Sigmoid colon (tissue), 6 donors: ENCODE measurements at regions not wholly inside any gene's neighbourhood (a gene's known extent, or its start where the extent isn't known, plus 50 kb on each side); places are given as distances from the start of the nearest gene placed in this dataset.
"Not testable (repeated sequence)": the region's sequence is repeated elsewhere in the genome, so short reads cannot be mapped to it uniquely, and the experiment has no call there.

Source experiments
- DNase-seq: peaks from one replicate; pipeline ENCODE4 v3.0.0-alpha.2; 2019
- H3K27ac ChIP-seq, 4 donors: fragments of 200-600 bp; sonication (generic); one replicate each; pipeline ENCODE4 v1.5.1; 2016 to 2019; ENCODE audit warnings: mild to moderate bottlenecking in 1 of 4
- H3K27me3 ChIP-seq, 3 donors: fragments of 200-600 bp; sonication (generic); one replicate each; pipeline ENCODE4 v1.5.1; 2019; ENCODE audit warnings: mild to moderate bottlenecking in 1 of 3
- H3K36me3 ChIP-seq, 4 donors: fragments of 200-600 bp; sonication (generic); one replicate each; pipeline ENCODE4 v1.5.1; 2016 to 2019
- H3K4me1 ChIP-seq, 4 donors: fragments of 200-600 bp; sonication (generic); one replicate each; pipeline ENCODE4 v1.5.1; 2017 to 2019
- H3K4me3 ChIP-seq, 4 donors: fragments of 200-600 bp; sonication (generic); one replicate each; pipeline ENCODE4 v1.5.1; 2017 to 2019; ENCODE audit warnings: mild to moderate bottlenecking in 2 of 4, moderate library complexity in 1 of 4
- H3K9me3 ChIP-seq, 4 donors: fragments of 200-600 bp in 3 of 4; sonication (generic) in 3 of 4; one replicate each; pipeline versions ENCODE4 v1.5.1 to v1.6.1; 2013 to 2019
- EP300 ChIP-seq, 4 donors: sonication (generic); formaldehyde crosslinking; IDR thresholded peaks; one replicate each; pipeline ENCODE4 v1.6.1; 2017; ENCODE audit warnings: antibody characterized with exemption in 4 of 4
- POLR2A ChIP-seq, 2 donors: fragments of 450-650 bp; IDR thresholded peaks; one replicate each; pipeline ENCODE4 v1.6.1; 2016; ENCODE audit warnings: antibody characterized with exemption in 2 of 2, mild to moderate bottlenecking in 2 of 2, moderate library complexity in 2 of 2
- POLR2AphosphoS5 ChIP-seq, 4 donors: sonication (generic); formaldehyde crosslinking; IDR thresholded peaks; one replicate each; pipeline ENCODE4 v1.6.1; 2017; ENCODE audit warnings: antibody characterized with exemption in 4 of 4
- WGBS, 2 donors: extraction: QIAGEN DNeasy Blood & Tissue Kit; methylation state at CpG; one replicate each; pipeline ENCODE4 v1.1.7; 2013; 5-methylcytosine and 5-hydroxymethylcytosine counted together
- intact Hi-C: fragments of 100-400 bp; cut with DNase I; formaldehyde crosslinking; loops from one replicate; pipeline ENCODE4 v1.15.1; 2023
- TF ChIP-seq, protein P1 (sequence below), 4 experiments: fragments of 450-650 bp in 3 of 4; fragments of 200-600 bp in 1 of 4; IDR thresholded peaks; one replicate each; pipeline ENCODE4 v1.5.1; 2016 to 2019; ENCODE audit warnings: antibody characterized with exemption in 4 of 4, mild to moderate bottlenecking in 3 of 4, moderate library complexity in 2 of 4
- donor health status: healthy with polysubstance abuse.
- donor health status: healthy.

DNA sequence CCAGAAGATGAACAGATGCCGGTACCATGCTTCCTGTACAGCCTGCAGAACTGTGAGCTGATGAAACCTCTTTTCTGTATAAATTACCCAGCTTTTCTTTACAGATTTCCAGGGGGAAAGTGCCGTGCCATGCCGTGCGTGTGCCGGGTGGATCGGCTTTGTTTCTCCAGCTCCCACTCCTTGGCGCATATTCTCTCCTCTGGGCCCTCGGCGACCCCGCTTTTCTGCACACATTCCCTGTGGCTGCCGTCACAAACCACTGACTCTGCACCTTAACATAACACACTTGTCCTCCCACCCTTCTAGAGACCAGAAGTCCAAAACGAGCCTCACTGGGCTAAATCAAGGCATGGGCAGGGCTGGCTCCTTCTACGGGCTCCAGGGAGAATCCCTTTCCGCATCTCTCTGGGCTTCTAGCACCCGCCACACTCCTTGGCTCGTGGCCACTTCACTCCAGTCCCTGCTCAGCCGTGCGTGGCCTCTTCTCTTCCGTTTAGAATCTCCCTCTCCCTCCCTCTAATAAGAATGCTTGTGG, 164.9 kb downstream of the C16orf95 start:
- Histone ChIP-seq H3K4me1 (no peaks in the 10 kb centered on the region), H3K27ac (no peak overlapping the region), H3K36me3 (no peaks in the 10 kb centered on the region), H3K9me3 (peaks cover 0 to 7% (median 1%) of the 10 kb centered on the region in 4 donors), H3K4me3 (no peak overlapping the region), H3K27me3 (peaks cover 0 to 7% (median 2%) of the 10 kb centered on the region in 3 donors)
- 90 to 93% methylated on average over 19 of the region's 19 CpGs for WGBS, 2 donors
- TF ChIP-seq POLR2AphosphoS5 (IDR thresholded peaks at IDR 0.05) = no peak
- no peak for DNase-seq
- intact Hi-C loops = no loop called here

DNA sequence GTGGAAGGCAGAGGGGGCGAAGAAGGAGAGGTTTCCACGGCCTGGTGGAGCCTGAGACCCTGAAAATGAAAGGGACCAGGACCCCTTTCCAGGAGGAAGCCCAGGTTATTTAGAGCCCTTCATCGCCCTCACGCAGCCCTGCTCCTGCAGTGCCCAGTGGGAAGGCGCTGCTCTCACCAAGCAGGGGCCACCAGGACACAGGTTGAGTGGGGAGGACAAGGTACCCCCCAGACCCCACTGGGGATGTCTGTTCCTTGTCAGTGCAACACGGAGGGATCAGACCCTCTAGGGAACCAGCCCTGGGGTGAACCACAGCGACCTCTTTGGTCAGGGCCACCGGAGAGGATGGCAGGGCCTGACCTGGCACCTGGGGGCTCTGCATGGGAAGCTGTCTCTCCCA, 163.9 kb downstream of the C16orf95 start:
- Histone ChIP-seq H3K9me3 (peaks cover 0 to 7% (median 1%) of the 10 kb centered on the region in 4 donors), H3K4me3 (no peak overlapping the region), H3K27ac (no peak overlapping the region), H3K4me1 (no peaks in the 10 kb centered on the region), H3K27me3 (peaks cover 0 to 11% (median 2%) of the 10 kb centered on the region in 3 donors), H3K36me3 (no peaks in the 10 kb centered on the region)
- 84 to 87% methylated on average over 8 of the region's 8 CpGs for WGBS, 2 donors
- peak; percentile 42 for DNase-seq
- intact Hi-C loops = no loop called here
- TF ChIP-seq EP300 (IDR thresholded peaks at IDR 0.05) = no peak
- TF ChIP-seq POLR2AphosphoS5 (IDR thresholded peaks at IDR 0.05) = no peak
- TF ChIP-seq POLR2A (IDR thresholded peaks at IDR 0.05) = no peak
- TF ChIP-seq, protein P1, sequence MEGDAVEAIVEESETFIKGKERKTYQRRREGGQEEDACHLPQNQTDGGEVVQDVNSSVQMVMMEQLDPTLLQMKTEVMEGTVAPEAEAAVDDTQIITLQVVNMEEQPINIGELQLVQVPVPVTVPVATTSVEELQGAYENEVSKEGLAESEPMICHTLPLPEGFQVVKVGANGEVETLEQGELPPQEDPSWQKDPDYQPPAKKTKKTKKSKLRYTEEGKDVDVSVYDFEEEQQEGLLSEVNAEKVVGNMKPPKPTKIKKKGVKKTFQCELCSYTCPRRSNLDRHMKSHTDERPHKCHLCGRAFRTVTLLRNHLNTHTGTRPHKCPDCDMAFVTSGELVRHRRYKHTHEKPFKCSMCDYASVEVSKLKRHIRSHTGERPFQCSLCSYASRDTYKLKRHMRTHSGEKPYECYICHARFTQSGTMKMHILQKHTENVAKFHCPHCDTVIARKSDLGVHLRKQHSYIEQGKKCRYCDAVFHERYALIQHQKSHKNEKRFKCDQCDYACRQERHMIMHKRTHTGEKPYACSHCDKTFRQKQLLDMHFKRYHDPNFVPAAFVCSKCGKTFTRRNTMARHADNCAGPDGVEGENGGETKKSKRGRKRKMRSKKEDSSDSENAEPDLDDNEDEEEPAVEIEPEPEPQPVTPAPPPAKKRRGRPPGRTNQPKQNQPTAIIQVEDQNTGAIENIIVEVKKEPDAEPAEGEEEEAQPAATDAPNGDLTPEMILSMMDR (IDR thresholded peaks at IDR 0.05) = no peak

- intact Hi-C loops, DNase-seq, H3K27ac ChIP-seq, H3K9me3 ChIP-seq, H3K4me1 ChIP-seq, H3K36me3 ChIP-seq, H3K4me3 ChIP-seq: not testable (repeated sequence)
- H3K27me3 ChIP-seq = peaks cover 0 to 20% (median 2%) of the 10 kb centered on the region in 3 donors
- 85 to 97% methylated on average over 4 of the region's 4 CpGs for WGBS, 2 donors
These were observed 161.9 kb downstream of the C16orf95 start for GRCh38 chr16:87155315-87155714.

DNA sequence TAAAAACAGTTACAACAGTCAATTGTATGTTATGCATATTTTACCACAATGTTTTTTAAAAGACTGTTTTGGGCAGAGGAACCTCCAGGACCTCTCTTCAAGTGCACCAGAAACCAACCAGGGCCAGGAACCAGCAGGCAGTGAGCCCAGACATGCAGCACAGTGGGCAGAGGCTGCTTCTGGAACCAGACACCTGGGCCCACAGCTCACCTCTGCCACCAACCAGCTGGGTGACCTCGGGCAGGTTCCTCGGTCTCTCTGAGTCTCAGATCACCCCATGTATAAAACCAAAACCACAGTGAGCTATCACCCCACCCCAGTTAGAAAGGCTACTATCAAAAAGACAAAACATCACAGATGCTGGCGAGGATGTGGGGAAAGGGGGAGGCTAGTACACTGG, 161.0 kb downstream of the C16orf95 start:
- Histone ChIP-seq H3K9me3 (no peaks in the 10 kb centered on the region), H3K4me1 (no peaks in the 10 kb centered on the region), H3K4me3 (no peak overlapping the region), H3K27me3 (peaks cover 0 to 29% (median 0%) of the 10 kb centered on the region in 3 donors), H3K27ac (no peak overlapping the region), H3K36me3 (no peaks in the 10 kb centered on the region)
- intact Hi-C loops = no loop called here
- WGBS, 2 donors = 75 to 82% methylated on average over 3 of the region's 3 CpGs
- TF ChIP-seq POLR2A (IDR thresholded peaks at IDR 0.05) (no peak), EP300 (IDR thresholded peaks at IDR 0.05) (no peak), POLR2AphosphoS5 (IDR thresholded peaks at IDR 0.05) (no peak)
- TF ChIP-seq, protein P1 (IDR thresholded peaks at IDR 0.05) = no peak
- no peak for DNase-seq

DNA sequence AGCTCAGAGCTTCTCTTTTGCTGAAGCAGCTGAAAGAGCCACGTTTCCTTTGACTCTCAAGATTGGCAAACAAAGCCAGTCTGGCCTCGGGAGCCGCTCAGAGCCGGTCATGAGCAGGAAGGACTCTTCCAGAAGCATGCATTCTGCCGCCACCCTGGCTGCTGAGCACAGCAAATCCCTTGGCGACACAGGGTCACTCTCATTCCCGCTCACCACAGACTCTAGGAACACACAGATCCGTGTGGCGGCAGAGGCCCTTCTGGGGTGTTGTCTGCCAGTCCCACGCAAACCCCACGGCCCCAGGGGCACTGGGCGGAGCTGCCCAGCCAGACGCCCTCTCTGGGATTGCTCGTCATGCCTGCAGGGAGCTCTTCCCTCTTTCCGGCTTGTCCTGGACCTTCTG, 157.0 kb downstream of the C16orf95 start:
- intact Hi-C loops = no loop called here
- WGBS, 2 donors = 33 to 58% methylated on average over 15 of the region's 15 CpGs

More for the DNA sequence above, 157.0 kb downstream of the C16orf95 start:
- H3K9me3 ChIP-seq = no peaks in the 10 kb centered on the region
- H3K36me3 ChIP-seq = no peaks in the 10 kb centered on the region
- H3K4me3 ChIP-seq = no peak overlapping the region
- H3K27ac ChIP-seq = no peak overlapping the region
- peaks cover 0 to 25% (median 0%) of the 10 kb centered on the region in 3 donors for H3K27me3 ChIP-seq
- TF ChIP-seq, protein P1 (IDR thresholded peaks at IDR 0.05) = no peak
- no peak for TF ChIP-seq POLR2AphosphoS5 (IDR thresholded peaks at IDR 0.05)
- TF ChIP-seq POLR2A (IDR thresholded peaks at IDR 0.05) = no peak
- TF ChIP-seq EP300 (IDR thresholded peaks at IDR 0.05) = no peak
- no peak for DNase-seq
- H3K4me1 ChIP-seq = no peaks in the 10 kb centered on the region
